Common myeloid progenitor, CD34-positive (primary cell): ENCODE measurements at regions not wholly inside any gene's neighbourhood (a gene's known extent, or its start where the extent isn't known, plus 50 kb on each side); places are given as distances from the start of the nearest gene placed in this dataset.

Source experiments
- CTCF ChIA-PET: fragments of 350-600 bp; sonication (Branson Sonifier 250); formaldehyde crosslinking; loops from one replicate; lab custom pipeline; 2021; ENCODE audit warnings: antibody characterized with exemption; lab: Charles Lee
- POLR2A ChIA-PET: fragments of 350-600 bp; sonication (Branson Sonifier 250); formaldehyde crosslinking; loops from one replicate; lab custom pipeline; 2021; ENCODE audit warnings: antibody characterized with exemption; lab: Charles Lee
- DNase-seq, 3 donors: peaks; one replicate each; pipeline versions ENCODE4 v3.0.0 to v3.0.0-alpha.2; 2013
- H3K27ac ChIP-seq, 2 experiments: 1 replicate in 1 of 2; 2 replicates in 1 of 2; pipeline ENCODE4 v1.7.0; 2013; ENCODE audit warnings: inconsistent platforms in 2 of 2, low read length in 2 of 2, mild to moderate bottlenecking in 2 of 2, low read depth in 1 of 2, moderate library complexity in 1 of 2; ENCODE audit not compliant: severe bottlenecking in 2 of 2, insufficient read depth in 1 of 2, poor library complexity in 1 of 2
- H3K27me3 ChIP-seq, 5 experiments: replicated peaks in 2 of 5; 1 replicate in 3 of 5; 2 replicates in 2 of 5; pipeline versions ENCODE4 v1.6.1 to v1.7.0; 2013; ENCODE audit warnings: low read length in 4 of 5, mild to moderate bottlenecking in 2 of 5, moderate library complexity in 2 of 5, inconsistent platforms in 1 of 5; ENCODE audit not compliant: insufficient read depth in 5 of 5, control insufficient read depth in 4 of 5
- H3K36me3 ChIP-seq, 4 experiments: 1 replicate in 2 of 4; 2 replicates in 2 of 4; pipeline versions ENCODE4 v1.6.1 to v1.7.0; 2013; ENCODE audit warnings: low read length in 3 of 4, control low read depth in 1 of 4, mild to moderate bottlenecking in 1 of 4; ENCODE audit not compliant: control insufficient read depth in 4 of 4, insufficient read depth in 4 of 4
- H3K4me1 ChIP-seq, 4 experiments: 1 replicate in 3 of 4; 2 replicates in 1 of 4; pipeline versions ENCODE4 v1.6.1 to v1.7.1; 2013; ENCODE audit warnings: low read length in 3 of 4, mild to moderate bottlenecking in 3 of 4, control low read depth in 1 of 4, inconsistent platforms in 1 of 4, moderate library complexity in 1 of 4; ENCODE audit not compliant: control insufficient read depth in 4 of 4, insufficient read depth in 4 of 4; ENCODE audit errors: control extremely low read depth in 1 of 4
- H3K4me3 ChIP-seq, 7 experiments: 1 replicate in 4 of 7; 2 replicates in 3 of 7; pipeline versions ENCODE4 v1.5.1 to v1.7.0; 2013; ENCODE audit warnings: mild to moderate bottlenecking in 7 of 7, low read length in 6 of 7, moderate library complexity in 6 of 7, inconsistent platforms in 2 of 7, low read depth in 2 of 7, control low read depth in 1 of 7; ENCODE audit not compliant: insufficient read depth in 4 of 7, control insufficient read depth in 1 of 7; ENCODE audit errors: extremely low read depth in 1 of 7
- H3K9me3 ChIP-seq, 5 experiments: 1 replicate in 4 of 5; 2 replicates in 1 of 5; pipeline versions ENCODE4 v1.6.1 to v1.7.1; 2013; ENCODE audit warnings: low read length in 4 of 5, mild to moderate bottlenecking in 2 of 5, inconsistent platforms in 1 of 5, low read depth in 1 of 5, moderate library complexity in 1 of 5; ENCODE audit not compliant: control insufficient read depth in 4 of 5, insufficient read depth in 2 of 5; ENCODE audit errors: control extremely low read depth in 1 of 5
- WGBS: methylation state at CpG from one replicate; pipeline ENCODE4 v1.1.5; 2013; ENCODE audit not compliant: insufficient coverage; 5-methylcytosine and 5-hydroxymethylcytosine counted together

GRCh38 chr5:82799361-82800077, 277.7 kb downstream of the TMEM167A start:
- CTCF ChIA-PET: no interaction called here
- DNase-seq: no peak
- Histone ChIP-seq H3K27me3 (no peaks in the 10 kb centered on the region), H3K27ac (no peak overlapping the region), H3K4me1 (peaks cover 0 to 3% (median 1%) of the 10 kb centered on the region in 4 experiments), H3K9me3 (peaks cover 0 to 3% (median 0%) of the 10 kb centered on the region in 5 experiments), H3K36me3 (no peaks in the 10 kb centered on the region), H3K4me3 (no peak overlapping the region)
- POLR2A ChIA-PET: no interaction called here
- 98% methylated on average over 3 of the region's 5 CpGs for WGBS

GRCh38 chr5:82798676-82799075, 278.5 kb downstream of the TMEM167A start:
- no peaks in the 10 kb centered on the region for H3K36me3 ChIP-seq
- H3K9me3 ChIP-seq: peaks cover 0 to 2% (median 0%) of the 10 kb centered on the region in 5 experiments
- ChIA-PET CTCF (no interaction called here), POLR2A (no interaction called here)
- H3K27ac ChIP-seq: no peak overlapping the region
- H3K4me1 ChIP-seq: peaks cover 0 to 3% (median 1%) of the 10 kb centered on the region in 4 experiments
- H3K4me3 ChIP-seq: no peak overlapping the region
- WGBS: 100% methylated on average over 1 of the region's 2 CpGs
- no peaks in the 10 kb centered on the region for H3K27me3 ChIP-seq
- no peak for DNase-seq

- Histone ChIP-seq H3K4me1 (no peaks in the 10 kb centered on the region), H3K27me3 (no peaks in the 10 kb centered on the region), H3K4me3 (no peak overlapping the region), H3K9me3 (peaks cover 0 to 5% (median 0%) of the 10 kb centered on the region in 5 experiments), H3K36me3 (no peaks in the 10 kb centered on the region), H3K27ac (no peak overlapping the region)
- ChIA-PET CTCF (interaction anchor here (1.2 to 1.9 kb wide), 3 partner anchors 10 to 49 kb away, joined by 4 to 6 read pairs (median 4); no protein-coding TSS in a partner anchor), POLR2A (no interaction called here)
- no peak for DNase-seq
- WGBS: 90% methylated on average over 2 of the region's 5 CpGs
Observed at GRCh38 chr5:82796643-82797416, 280.4 kb downstream of the TMEM167A start.

- DNase-seq: no peak
- POLR2A ChIA-PET: no interaction called here
- Histone ChIP-seq H3K9me3 (peaks cover 0 to 7% (median 0%) of the 10 kb centered on the region in 5 experiments), H3K36me3 (no peaks in the 10 kb centered on the region), H3K27me3 (no peaks in the 10 kb centered on the region), H3K27ac (no peak overlapping the region), H3K4me1 (no peaks in the 10 kb centered on the region), H3K4me3 (no peak overlapping the region)
- WGBS: 88% methylated on average over 1 of the region's 2 CpGs
- CTCF ChIA-PET: interaction anchor here (0.8 to 1.9 kb wide), 4 partner anchors 47 to 636 kb away, joined by 3 to 4 read pairs (median 4); no protein-coding TSS in a partner anchor
Observed at GRCh38 chr5:82794876-82795275, 282.3 kb downstream of the TMEM167A start.

DNA sequence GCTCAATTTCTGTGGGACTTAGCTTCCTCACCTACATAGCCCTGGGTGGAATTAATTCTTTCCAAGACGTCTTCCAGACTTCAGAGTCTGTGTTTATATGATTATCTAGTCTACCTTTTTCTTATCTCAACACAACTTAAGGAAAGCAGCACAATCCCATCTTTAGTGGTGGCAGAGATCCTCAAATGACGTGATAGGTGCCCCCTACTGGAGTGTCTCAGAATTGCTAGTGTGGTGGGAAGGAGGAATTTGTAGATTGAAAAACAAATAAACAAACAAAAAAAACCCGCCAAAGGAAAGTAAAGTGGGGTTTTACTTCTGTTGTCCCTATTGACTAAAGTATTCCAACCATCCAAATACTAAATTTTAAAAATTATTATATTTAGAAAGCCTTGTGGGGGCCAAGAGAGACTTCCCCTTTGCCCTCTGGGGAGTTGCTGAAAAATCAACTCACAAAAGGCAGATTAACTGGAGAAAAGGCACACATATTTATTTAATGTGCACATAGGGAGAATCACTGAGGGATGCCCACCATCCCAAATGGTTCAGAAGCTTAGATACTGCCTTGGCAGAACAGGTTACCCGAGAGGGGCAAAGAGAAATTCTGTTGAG, 283.3 kb downstream of the TMEM167A start:
- no peaks in the 10 kb centered on the region for H3K27me3 ChIP-seq
- H3K36me3 ChIP-seq: no peaks in the 10 kb centered on the region
- no peak overlapping the region for H3K27ac ChIP-seq
- peak; percentile 25 to 44 (median 29) for DNase-seq
- ChIA-PET POLR2A (no interaction called here), CTCF (interaction anchor here (1.4 kb wide), 1 partner anchor 27 kb away, joined by 4 read pairs; no protein-coding TSS in a partner anchor)
- no peak overlapping the region for H3K4me3 ChIP-seq
- H3K9me3 ChIP-seq: peaks cover 0 to 7% (median 0%) of the 10 kb centered on the region in 5 experiments
- no peaks in the 10 kb centered on the region for H3K4me1 ChIP-seq
- no CpG with 5 or more reads among the region's 4 CpGs for WGBS

- Histone ChIP-seq H3K27me3 (no peaks in the 10 kb centered on the region), H3K4me3 (no peak overlapping the region), H3K9me3 (peaks cover 0 to 7% (median 0%) of the 10 kb centered on the region in 5 experiments), H3K4me1 (no peaks in the 10 kb centered on the region), H3K27ac (no peak overlapping the region), H3K36me3 (no peaks in the 10 kb centered on the region)
- ChIA-PET CTCF (interaction anchor here (1.1 kb wide), 1 partner anchor 16 kb away, joined by 3 read pairs; no protein-coding TSS in a partner anchor), POLR2A (no interaction called here)
- no peak for DNase-seq
- no CpG with 5 or more reads among the region's 1 CpG for WGBS
Observed at GRCh38 chr5:82792096-82792495, 285.1 kb downstream of the TMEM167A start.
